ENCODE measurements at regions not wholly inside any gene's neighbourhood (a gene's known extent, or its start where the extent isn't known, plus 50 kb on each side); places are given as distances from the start of the nearest gene placed in this dataset.

- TF ChIP-seq GATA2 (IDR thresholded peaks at IDR 0.05; ENCODE audit: low read depth, low read length) (no peak), GATA3 (IDR thresholded peaks at IDR 0.05; ENCODE audit: low read depth, low read length) (no peak)
These were observed 83.4 kb downstream of the RPLP1 start for GRCh38 chr15:69535998-69536397.

GRCh38 chr15:69536726-69537512, 84.3 kb downstream of the RPLP1 start:
- TF ChIP-seq GATA2 (IDR thresholded peaks at IDR 0.05; ENCODE audit: low read depth, low read length) (peak; percentile 65), GATA3 (IDR thresholded peaks at IDR 0.05; ENCODE audit: low read depth, low read length) (peak; percentile 52)

GRCh38 chr15:69537901-69538300, 85.3 kb downstream of the RPLP1 start:
- TF ChIP-seq GATA2 (IDR thresholded peaks at IDR 0.05; ENCODE audit: low read depth, low read length) (peak; percentile 49), GATA3 (IDR thresholded peaks at IDR 0.05; ENCODE audit: low read depth, low read length) (no peak)

GRCh38 chr15:69538379-69538778, 85.8 kb downstream of the RPLP1 start:
- TF ChIP-seq GATA3 (IDR thresholded peaks at IDR 0.05; ENCODE audit: low read depth, low read length), result no peak
- no peak for TF ChIP-seq GATA2 (IDR thresholded peaks at IDR 0.05; ENCODE audit: low read depth, low read length)

GRCh38 chr15:69539345-69539744, 86.7 kb downstream of the RPLP1 start:
- no peak for TF ChIP-seq GATA3 (IDR thresholded peaks at IDR 0.05; ENCODE audit: low read depth, low read length)

GRCh38 chr15:69540622-69541021, 88.0 kb downstream of the RPLP1 start:
- TF ChIP-seq GATA3 (IDR thresholded peaks at IDR 0.05; ENCODE audit: low read depth, low read length), result no peak
- no peak for TF ChIP-seq GATA2 (IDR thresholded peaks at IDR 0.05; ENCODE audit: low read depth, low read length)

- TF ChIP-seq GATA3 (IDR thresholded peaks at IDR 0.05; ENCODE audit: low read depth, low read length), result no peak
- TF ChIP-seq GATA2 (IDR thresholded peaks at IDR 0.05; ENCODE audit: low read depth, low read length), result no peak
These were observed 89.4 kb downstream of the RPLP1 start for GRCh38 chr15:69542028-69542427.

- TF ChIP-seq GATA2 (IDR thresholded peaks at IDR 0.05; ENCODE audit: low read depth, low read length), result no peak
These were observed 91.2 kb downstream of the RPLP1 start for GRCh38 chr15:69543681-69544364.

GRCh38 chr15:69544365-69545113, 91.9 kb downstream of the RPLP1 start:
- TF ChIP-seq GATA3 (IDR thresholded peaks at IDR 0.05; ENCODE audit: low read depth, low read length) (no peak), GATA2 (IDR thresholded peaks at IDR 0.05; ENCODE audit: low read depth, low read length) (no peak)

GRCh38 chr15:69546182-69546581, 93.6 kb downstream of the RPLP1 start:
- TF ChIP-seq GATA3 (IDR thresholded peaks at IDR 0.05; ENCODE audit: low read depth, low read length) (no peak), GATA2 (IDR thresholded peaks at IDR 0.05; ENCODE audit: low read depth, low read length) (no peak)

- TF ChIP-seq GATA3 (IDR thresholded peaks at IDR 0.05; ENCODE audit: low read depth, low read length) (no peak), GATA2 (IDR thresholded peaks at IDR 0.05; ENCODE audit: low read depth, low read length) (no peak)
These were observed 96.0 kb downstream of the RPLP1 start for GRCh38 chr15:69548395-69549180.

- TF ChIP-seq GATA2 (IDR thresholded peaks at IDR 0.05; ENCODE audit: low read depth, low read length), result no peak
- TF ChIP-seq GATA3 (IDR thresholded peaks at IDR 0.05; ENCODE audit: low read depth, low read length), result no peak
These were observed 98.9 kb downstream of the RPLP1 start for GRCh38 chr15:69551391-69552056.

GRCh38 chr15:69552057-69552815, 99.6 kb downstream of the RPLP1 start:
- TF ChIP-seq GATA2 (IDR thresholded peaks at IDR 0.05; ENCODE audit: low read depth, low read length) (no peak), GATA3 (IDR thresholded peaks at IDR 0.05; ENCODE audit: low read depth, low read length) (no peak)
